ENCODE measurements at regions not wholly inside any gene's neighbourhood (a gene's known extent, or its start where the extent isn't known, plus 50 kb on each side); places are given as distances from the start of the nearest gene placed in this dataset.
"Not testable (repeated sequence)": the region's sequence is repeated elsewhere in the genome, so short reads cannot be mapped to it uniquely, and the experiment has no call there.

- DNase-seq (no peak), ATAC-seq (no peak)
- no peak overlapping the region for H3K4me3 Mint-ChIP-seq
- H3K27me3 Mint-ChIP-seq: no peaks in the 10 kb centered on the region
- H3K9me3 ChIP-seq (ENCODE audit: control insufficient read depth, low read length, poor library complexity, severe bottlenecking): no peaks in the 10 kb centered on the region
- no peaks in the 10 kb centered on the region for H3K4me1 Mint-ChIP-seq
- H3K27ac Mint-ChIP-seq: no peak overlapping the region
- H3K36me3 Mint-ChIP-seq (ENCODE audit: low read depth): no peaks in the 10 kb centered on the region
Observed at GRCh38 chr7:125423458-125424155, 494.0 kb upstream of the POT1 start.

- not testable (repeated sequence) for H3K4me3 Mint-ChIP-seq; H3K9me3 ChIP-seq (ENCODE audit: control insufficient read depth, low read length, poor library complexity, severe bottlenecking); H3K4me1 Mint-ChIP-seq; DNase-seq; ATAC-seq; H3K27ac Mint-ChIP-seq; H3K27me3 Mint-ChIP-seq; H3K36me3 Mint-ChIP-seq (ENCODE audit: low read depth)
Observed at GRCh38 chr7:125421407-125421806, 491.8 kb upstream of the POT1 start.

GRCh38 chr7:125412890-125413665 is 483.5 kb upstream of the POT1 start:
- Mint-ChIP-seq H3K27ac (no peak overlapping the region), H3K4me3 (no peak overlapping the region), H3K4me1 (no peaks in the 10 kb centered on the region), H3K36me3 (ENCODE audit: low read depth) (no peaks in the 10 kb centered on the region), H3K27me3 (no peaks in the 10 kb centered on the region)
- no peaks in the 10 kb centered on the region for H3K9me3 ChIP-seq (ENCODE audit: control insufficient read depth, low read length, poor library complexity, severe bottlenecking)
- ATAC-seq (no peak), DNase-seq (no peak)

- Mint-ChIP-seq H3K4me1 (no peaks in the 10 kb centered on the region), H3K27me3 (no peaks in the 10 kb centered on the region), H3K4me3 (no peak overlapping the region)
Observed at GRCh38 chr7:125409921-125410320, 480.3 kb upstream of the POT1 start.

GRCh38 chr7:125406111-125406510 is 476.5 kb upstream of the POT1 start:
- no peaks in the 10 kb centered on the region for H3K9me3 ChIP-seq (ENCODE audit: control insufficient read depth, low read length, poor library complexity, severe bottlenecking)
- Mint-ChIP-seq H3K27ac (no peak overlapping the region), H3K27me3 (no peaks in the 10 kb centered on the region), H3K4me3 (no peak overlapping the region), H3K36me3 (ENCODE audit: low read depth) (no peaks in the 10 kb centered on the region), H3K4me1 (no peaks in the 10 kb centered on the region)
- ATAC-seq: no peak
- no peak for DNase-seq

More at GRCh38 chr7:125409921-125410320, 480.3 kb upstream of the POT1 start:
- H3K9me3 ChIP-seq (ENCODE audit: control insufficient read depth, low read length, poor library complexity, severe bottlenecking): no peaks in the 10 kb centered on the region
- Mint-ChIP-seq H3K36me3 (ENCODE audit: low read depth) (no peaks in the 10 kb centered on the region), H3K27ac (no peak overlapping the region)
- DNase-seq (no peak), ATAC-seq (no peak)

GRCh38 chr7:125399408-125399807 is 469.8 kb upstream of the POT1 start:
- DNase-seq: no peak
- no peaks in the 10 kb centered on the region for H3K27me3 Mint-ChIP-seq
- H3K9me3 ChIP-seq (ENCODE audit: control insufficient read depth, low read length, poor library complexity, severe bottlenecking): no peaks in the 10 kb centered on the region
- H3K4me3 Mint-ChIP-seq: no peak overlapping the region
- H3K27ac Mint-ChIP-seq: no peak overlapping the region
- no peak for ATAC-seq
- no peaks in the 10 kb centered on the region for H3K36me3 Mint-ChIP-seq (ENCODE audit: low read depth)
- H3K4me1 Mint-ChIP-seq: no peaks in the 10 kb centered on the region

- Mint-ChIP-seq H3K27me3 (no peaks in the 10 kb centered on the region), H3K27ac (no peak overlapping the region), H3K4me1 (no peaks in the 10 kb centered on the region), H3K4me3 (no peak overlapping the region), H3K36me3 (ENCODE audit: low read depth) (no peaks in the 10 kb centered on the region)
- no peak for ATAC-seq
- DNase-seq: no peak
- H3K9me3 ChIP-seq (ENCODE audit: control insufficient read depth, low read length, poor library complexity, severe bottlenecking): no peaks in the 10 kb centered on the region
Observed at GRCh38 chr7:125396466-125397151, 467.0 kb upstream of the POT1 start.

GRCh38 chr7:125391921-125392320 is 462.3 kb upstream of the POT1 start:
- Mint-ChIP-seq H3K4me1 (no peaks in the 10 kb centered on the region), H3K4me3 (no peak overlapping the region), H3K36me3 (ENCODE audit: low read depth) (no peaks in the 10 kb centered on the region), H3K27ac (no peak overlapping the region), H3K27me3 (no peaks in the 10 kb centered on the region)
- no peak for ATAC-seq
- no peaks in the 10 kb centered on the region for H3K9me3 ChIP-seq (ENCODE audit: control insufficient read depth, low read length, poor library complexity, severe bottlenecking)
- DNase-seq: no peak

- H3K9me3 ChIP-seq (ENCODE audit: control insufficient read depth, low read length, poor library complexity, severe bottlenecking): no peaks in the 10 kb centered on the region
- H3K36me3 Mint-ChIP-seq (ENCODE audit: low read depth): no peaks in the 10 kb centered on the region
- ATAC-seq (no peak), DNase-seq (no peak)
- H3K4me3 Mint-ChIP-seq: no peak overlapping the region
- H3K27me3 Mint-ChIP-seq: no peaks in the 10 kb centered on the region
- no peaks in the 10 kb centered on the region for H3K4me1 Mint-ChIP-seq
- no peak overlapping the region for H3K27ac Mint-ChIP-seq
Observed at GRCh38 chr7:125390981-125391380, 461.4 kb upstream of the POT1 start.

GRCh38 chr7:125386211-125386610 is 456.6 kb upstream of the POT1 start:
- H3K9me3 ChIP-seq (ENCODE audit: control insufficient read depth, low read length, poor library complexity, severe bottlenecking): no peaks in the 10 kb centered on the region
- ATAC-seq: no peak
- no peak for DNase-seq
- Mint-ChIP-seq H3K4me1 (no peaks in the 10 kb centered on the region), H3K27ac (no peak overlapping the region), H3K27me3 (no peaks in the 10 kb centered on the region), H3K36me3 (ENCODE audit: low read depth) (peaks cover 2% of the 10 kb centered on the region), H3K4me3 (no peak overlapping the region)

GRCh38 chr7:125383324-125383723 is 453.7 kb upstream of the POT1 start:
- DNase-seq (no peak), ATAC-seq (no peak)
- Mint-ChIP-seq H3K27me3 (no peaks in the 10 kb centered on the region), H3K4me3 (no peak overlapping the region), H3K27ac (no peak overlapping the region), H3K36me3 (ENCODE audit: low read depth) (peaks cover 2% of the 10 kb centered on the region), H3K4me1 (no peaks in the 10 kb centered on the region)
- no peaks in the 10 kb centered on the region for H3K9me3 ChIP-seq (ENCODE audit: control insufficient read depth, low read length, poor library complexity, severe bottlenecking)

- DNase-seq (no peak), ATAC-seq (no peak)
- Mint-ChIP-seq H3K36me3 (ENCODE audit: low read depth) (peaks cover 2% of the 10 kb centered on the region), H3K4me3 (no peak overlapping the region), H3K27ac (no peak overlapping the region), H3K4me1 (no peaks in the 10 kb centered on the region), H3K27me3 (no peaks in the 10 kb centered on the region)
- H3K9me3 ChIP-seq (ENCODE audit: control insufficient read depth, low read length, poor library complexity, severe bottlenecking): no peaks in the 10 kb centered on the region
Observed at GRCh38 chr7:125382401-125382800, 452.8 kb upstream of the POT1 start.

- no peaks in the 10 kb centered on the region for H3K9me3 ChIP-seq (ENCODE audit: control insufficient read depth, low read length, poor library complexity, severe bottlenecking)
- ATAC-seq (no peak), DNase-seq (no peak)
- H3K36me3 Mint-ChIP-seq (ENCODE audit: low read depth): no peaks in the 10 kb centered on the region
- H3K4me3 Mint-ChIP-seq: no peak overlapping the region
- H3K4me1 Mint-ChIP-seq: no peaks in the 10 kb centered on the region
- no peaks in the 10 kb centered on the region for H3K27me3 Mint-ChIP-seq
- no peak overlapping the region for H3K27ac Mint-ChIP-seq
Observed at GRCh38 chr7:125375942-125376341, 446.3 kb upstream of the POT1 start.
